HG03097 (cell line): ENCODE measurements at regions not wholly inside any gene's neighbourhood (a gene's known extent, or its start where the extent isn't known, plus 50 kb on each side); places are given as distances from the start of the nearest gene placed in this dataset.

Source experiments
- ATAC-seq: cut with Tn5 transposase; IDR thresholded peaks from one replicate; pipeline ENCODE4 v1.9.1; 2021; ENCODE audit not compliant: unreplicated experiment, low FRiP score

DNA sequence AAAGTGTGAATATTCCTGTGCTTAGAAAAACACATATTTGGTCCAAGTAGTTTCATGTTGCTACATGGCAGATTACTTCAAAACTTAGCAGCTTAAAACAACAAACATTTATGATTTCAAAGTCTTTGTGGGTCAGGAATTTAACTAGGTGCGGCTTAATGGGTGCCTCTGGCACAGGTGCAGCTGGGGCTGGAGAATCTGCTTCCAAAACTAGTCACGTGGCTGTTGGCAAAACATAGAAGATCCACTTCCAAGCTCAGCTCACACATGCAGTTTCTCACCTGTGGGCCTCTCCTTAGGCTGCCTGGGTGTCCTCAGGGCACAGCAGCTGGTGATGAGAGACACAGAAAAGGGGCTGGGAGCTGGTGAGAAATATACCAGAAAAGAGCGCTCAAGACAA lies 263.4 kb downstream of the TTLL7 start:
- ATAC-seq, result no peak

DNA sequence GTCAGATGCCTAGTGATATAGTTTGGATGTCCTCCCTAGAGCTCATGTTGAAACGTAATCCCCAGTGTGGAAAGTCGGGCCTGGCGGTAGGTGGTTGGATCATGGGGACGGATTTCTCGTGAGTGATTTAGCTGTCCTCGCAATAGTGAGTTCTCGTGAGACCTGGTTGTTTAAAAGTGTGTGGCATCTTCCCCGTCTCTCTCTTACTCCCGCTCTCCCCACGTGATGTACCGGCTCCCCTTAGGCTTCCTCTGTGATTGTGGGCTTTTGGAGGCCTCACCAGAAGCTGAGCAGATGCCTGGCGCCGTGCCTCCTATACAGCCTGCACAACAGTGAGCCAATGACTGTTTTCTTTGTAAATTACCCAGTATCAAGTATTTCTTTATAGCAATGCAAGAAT lies 264.5 kb downstream of the TTLL7 start:
- no peak for ATAC-seq

DNA sequence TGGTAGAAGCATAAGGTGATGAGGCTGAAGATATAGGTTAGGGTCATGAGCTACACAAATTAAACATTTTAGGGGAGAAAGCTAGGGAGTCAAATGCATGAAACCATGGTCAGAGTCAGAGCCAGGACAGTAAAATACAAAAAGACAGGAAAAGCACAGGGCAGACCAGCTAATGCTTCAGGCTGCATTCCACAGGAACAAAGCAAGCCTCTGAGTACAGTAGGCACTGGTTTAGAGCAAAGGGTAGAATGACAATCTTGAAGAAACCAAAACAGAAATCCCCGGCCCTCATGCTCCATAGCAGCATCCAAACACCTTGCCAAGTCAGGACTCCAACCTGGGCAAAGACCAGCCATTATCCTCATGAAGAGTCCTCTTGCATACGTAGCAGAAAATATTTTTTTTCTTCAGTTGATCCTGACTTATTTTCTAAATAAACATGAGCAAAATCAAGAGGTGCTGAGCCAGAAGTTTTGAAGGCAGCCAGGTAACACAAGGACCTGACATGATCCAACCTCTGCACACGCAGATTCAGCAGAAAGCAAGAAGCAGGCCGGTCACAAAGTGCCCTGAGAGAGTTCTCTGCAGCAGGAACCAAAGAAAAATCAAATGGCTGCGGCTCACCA lies 273.1 kb downstream of the TTLL7 start:
- no peak for ATAC-seq

DNA sequence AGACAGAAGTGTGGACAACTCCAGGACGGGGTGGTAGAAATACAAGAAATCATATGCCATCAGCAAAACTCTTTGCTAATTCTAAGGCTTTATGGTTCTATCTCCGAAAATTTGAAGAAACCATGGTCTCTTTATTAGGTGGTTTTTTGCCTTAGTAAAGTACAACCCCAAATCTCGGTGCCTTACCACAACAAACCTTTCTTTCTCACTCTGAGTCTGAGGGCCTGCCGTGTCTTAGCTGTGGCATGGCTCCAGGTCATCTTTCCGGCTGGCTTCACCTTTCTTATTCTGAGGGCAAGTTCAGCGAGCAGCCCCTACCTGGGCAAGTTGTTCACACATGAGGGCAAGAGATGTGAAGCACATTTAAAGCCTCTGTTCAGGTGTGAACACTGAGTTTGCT lies 280.6 kb downstream of the TTLL7 start:
- ATAC-seq, result no peak

DNA sequence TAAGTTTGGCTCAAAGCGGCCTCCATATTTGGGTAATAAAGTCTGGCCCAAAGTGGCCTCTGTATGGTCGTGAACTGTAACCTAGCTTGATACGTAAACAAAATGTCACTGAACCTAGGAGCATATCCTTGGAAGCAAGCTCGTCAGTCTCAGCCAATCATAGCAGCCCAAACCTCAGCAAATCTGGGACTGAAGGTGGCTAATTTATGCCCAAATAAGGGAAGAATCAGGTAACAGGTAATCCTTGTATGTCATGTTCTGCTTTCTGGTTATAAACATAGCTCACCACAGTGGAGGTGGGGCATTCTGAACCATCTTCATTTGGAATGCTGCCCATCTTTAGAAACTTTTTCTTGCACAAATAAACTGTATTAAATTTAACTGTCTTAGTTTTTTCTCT lies 281.1 kb downstream of the TTLL7 start:
- ATAC-seq, result no peak

DNA sequence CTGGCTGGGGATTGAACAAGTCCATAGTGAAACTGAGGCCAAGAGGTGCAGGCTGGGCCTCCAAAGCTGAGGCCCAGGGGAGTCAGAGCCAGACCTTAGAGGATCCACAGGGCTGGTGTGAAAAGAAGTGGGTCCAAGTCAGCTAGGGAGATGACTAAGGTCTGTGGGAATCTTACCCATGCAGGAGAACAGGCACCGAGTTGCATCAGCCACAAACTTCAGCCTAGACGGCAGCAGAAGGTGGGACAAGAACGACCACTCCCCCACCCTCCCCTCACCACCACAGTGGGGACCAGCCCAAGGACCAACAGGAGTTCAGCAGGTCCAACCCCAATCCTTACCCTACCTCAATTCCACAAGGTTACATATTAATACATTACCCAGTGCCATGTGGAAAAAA lies 282.3 kb downstream of the TTLL7 start:
- ATAC-seq, result no peak

DNA sequence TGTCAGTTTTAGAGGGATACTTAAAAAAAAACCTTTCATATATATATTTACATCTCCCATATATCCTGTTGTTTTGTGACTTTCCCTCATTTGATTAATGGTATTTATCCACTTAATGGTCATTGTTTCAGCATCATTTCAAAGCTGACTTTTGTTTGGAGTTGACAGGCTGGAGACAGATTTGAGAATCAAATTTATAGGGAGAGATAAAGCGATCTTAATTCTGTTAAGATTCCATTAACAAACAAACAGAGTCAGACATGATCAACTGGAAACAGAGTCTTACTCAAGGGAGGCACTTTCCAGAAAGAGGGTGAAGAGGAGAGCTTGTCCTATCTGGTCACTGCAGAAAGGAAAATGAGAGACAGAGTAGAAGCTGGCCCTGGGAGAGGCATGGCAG lies 283.4 kb downstream of the TTLL7 start:
- no peak for ATAC-seq

DNA sequence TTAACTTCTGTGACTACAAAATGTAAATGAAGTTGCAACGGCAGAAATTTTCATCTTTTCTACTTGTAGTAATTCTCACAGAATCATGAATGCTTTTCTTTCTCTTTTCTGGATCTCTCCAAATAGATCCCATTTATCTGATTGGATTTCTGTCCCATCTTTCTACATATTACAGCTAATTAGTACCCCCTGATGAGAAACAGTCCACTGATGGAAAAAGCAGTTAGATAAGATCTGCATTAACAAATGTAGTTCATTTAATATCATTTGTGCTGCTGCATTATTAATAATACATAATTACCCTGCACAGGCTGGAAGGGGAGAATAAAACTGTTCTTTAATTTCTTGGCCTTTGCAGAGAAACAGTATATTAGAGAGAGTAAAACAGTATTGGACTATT lies 289.3 kb downstream of the TTLL7 start:
- ATAC-seq, result no peak

DNA sequence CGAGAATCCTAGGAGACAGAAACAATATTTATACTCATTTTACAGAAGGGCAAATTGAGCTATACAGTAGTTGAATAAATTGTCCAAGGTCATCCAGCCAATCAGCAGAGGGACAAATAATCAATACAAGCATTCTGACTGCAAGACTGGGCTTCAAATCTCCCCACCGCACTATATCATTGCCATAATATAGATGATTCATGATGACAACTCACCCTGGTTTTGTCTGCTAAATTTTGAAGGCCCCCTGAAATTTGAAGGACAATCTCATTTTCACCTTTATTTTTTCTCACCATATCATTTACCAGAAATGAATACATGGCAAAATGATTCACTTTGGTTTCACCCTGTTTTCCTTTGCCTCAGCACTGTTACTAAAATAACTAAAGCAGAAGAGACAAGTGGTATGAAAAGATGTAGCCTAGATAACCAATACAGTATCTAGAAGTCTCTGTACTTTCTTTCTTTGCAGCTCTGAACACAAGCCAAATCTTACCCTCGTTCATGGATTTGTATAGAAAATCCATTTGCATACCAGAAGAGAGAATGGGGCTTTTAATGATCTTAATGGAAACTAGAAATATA lies 292.5 kb downstream of the TTLL7 start:
- ATAC-seq, result no peak

DNA sequence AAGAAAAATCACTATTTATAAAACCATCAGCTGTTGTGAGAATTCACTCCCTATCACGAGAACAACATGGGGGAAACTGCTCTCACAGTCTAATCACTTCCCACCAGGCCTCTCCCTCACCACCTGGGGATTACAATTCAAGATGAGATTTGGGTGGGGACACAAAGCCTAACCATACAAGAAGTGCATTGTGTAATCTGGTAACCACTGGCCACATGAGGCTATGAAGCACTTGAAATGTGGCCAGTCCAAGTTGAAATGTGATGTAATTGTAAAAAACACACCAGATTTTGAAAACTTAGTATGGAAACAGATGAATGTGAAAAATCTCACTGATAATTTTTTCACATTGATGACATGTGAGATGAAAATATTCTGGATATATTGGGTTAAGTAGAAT lies 293.8 kb downstream of the TTLL7 start:
- ATAC-seq, result no peak

DNA sequence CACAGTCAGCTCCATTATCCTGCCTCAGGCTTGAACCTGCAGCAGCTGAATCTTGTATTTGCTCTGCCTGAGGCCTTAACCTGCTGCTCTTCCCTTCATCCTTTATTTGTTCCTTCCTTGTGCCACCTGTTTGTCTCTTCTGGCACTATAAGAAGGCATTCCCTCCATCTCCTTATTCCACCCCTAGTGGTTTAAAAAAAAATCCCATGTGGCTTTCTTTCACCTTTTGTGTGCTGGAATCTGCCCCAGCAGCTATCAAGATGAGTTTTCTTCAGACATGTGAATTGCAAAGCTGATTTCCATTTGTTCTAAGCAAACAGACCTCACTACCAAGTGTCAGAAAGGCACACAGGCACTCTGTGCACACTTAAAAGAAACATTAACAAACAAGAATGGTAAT lies 294.6 kb downstream of the TTLL7 start:
- ATAC-seq, result no peak

DNA sequence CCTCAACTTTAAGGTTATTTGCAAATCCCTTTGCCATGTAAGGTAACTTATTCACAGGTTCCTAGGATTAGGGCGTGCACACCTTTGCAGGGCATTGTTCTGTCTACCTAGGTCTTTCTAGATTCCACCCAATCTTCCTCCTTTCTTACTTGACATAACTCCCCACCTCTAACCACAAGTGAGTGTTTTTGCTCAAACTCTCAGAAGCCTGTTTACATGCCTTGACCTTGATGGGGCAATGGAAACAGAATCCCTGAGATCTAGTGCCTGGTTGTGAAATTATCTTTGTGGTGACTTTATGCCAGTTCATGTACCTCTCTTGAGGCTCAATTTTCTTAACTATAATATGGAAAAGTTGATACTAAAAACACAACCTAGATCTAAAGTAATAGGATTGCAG lies 296.6 kb downstream of the TTLL7 start:
- no peak for ATAC-seq

DNA sequence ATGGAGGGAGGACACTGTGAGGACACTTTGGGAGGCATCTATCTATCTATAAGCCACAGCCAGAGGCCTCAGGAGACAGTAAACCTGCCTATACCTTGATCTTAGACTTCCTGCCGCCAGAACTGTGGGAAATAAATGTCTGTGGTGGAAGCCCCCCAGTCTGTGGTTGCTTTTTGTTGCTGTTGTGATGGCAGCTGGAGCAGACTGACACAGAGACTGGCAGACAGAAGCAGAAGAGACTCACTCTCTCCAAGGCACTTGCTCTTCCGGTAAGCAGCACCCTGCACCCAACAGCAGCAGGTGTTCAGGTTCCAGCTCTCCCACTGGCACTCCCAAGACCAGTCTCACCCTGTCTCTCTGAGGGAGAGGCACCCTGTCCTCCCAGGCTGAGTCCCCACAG lies 297.6 kb downstream of the TTLL7 start:
- ATAC-seq, result no peak

DNA sequence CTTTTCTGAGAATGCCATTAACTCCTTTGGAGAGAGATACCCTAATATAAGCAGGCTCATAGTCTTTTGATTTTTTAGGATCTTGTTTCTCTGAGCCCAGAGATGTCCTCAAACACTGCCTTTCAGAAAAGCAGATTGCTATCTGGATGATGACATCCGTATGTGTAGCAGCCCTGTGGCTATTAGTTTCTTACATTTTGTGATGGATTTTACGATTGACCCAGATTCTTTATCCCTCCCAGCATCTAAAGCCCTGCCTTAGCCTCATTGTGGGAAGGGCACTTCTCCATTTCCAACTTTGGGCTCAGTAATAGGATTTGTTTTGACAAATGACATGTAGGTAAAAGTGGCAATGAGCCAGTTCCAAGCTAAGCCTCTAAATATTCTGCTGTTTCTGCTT lies 300.3 kb downstream of the TTLL7 start:
- ATAC-seq, result no peak

DNA sequence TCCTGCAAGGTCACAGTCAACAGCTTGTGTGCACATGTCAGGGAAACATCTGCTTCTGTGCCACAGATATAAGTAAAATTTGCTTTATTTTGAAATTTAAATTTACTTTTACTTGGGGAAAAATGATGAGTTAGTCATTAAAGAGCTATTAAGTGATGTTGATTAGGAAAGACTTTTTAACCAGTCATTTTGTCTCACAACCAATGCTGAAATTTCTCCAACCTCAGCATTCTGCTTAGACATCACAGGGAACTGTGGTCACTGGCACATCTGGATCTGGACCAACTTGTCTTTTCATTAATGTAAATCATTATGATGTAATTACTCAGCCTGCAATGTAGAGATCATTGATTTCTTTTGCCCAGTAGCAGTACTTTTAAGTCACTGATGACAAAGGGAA lies 301.0 kb downstream of the TTLL7 start:
- ATAC-seq, result no peak

DNA sequence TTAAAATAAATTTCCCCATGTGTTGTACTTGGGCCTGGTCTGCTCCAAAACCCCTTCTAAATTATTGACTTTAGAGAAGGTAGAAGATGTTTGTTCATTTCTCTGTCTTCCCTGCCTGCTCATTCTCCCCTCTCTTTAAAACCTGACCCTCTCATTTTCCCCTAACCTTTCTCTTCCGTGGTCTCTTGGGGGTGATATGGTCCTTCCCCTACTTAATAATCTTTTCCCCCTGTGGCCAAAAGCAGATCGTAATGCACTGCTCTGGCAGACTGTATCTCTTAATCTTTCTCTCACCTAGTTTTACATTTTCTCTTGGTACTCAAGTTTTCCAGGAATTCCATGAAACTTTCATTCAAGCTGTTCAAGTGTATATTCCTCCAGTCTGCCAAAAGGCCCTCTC lies 301.7 kb downstream of the TTLL7 start:
- no peak for ATAC-seq

DNA sequence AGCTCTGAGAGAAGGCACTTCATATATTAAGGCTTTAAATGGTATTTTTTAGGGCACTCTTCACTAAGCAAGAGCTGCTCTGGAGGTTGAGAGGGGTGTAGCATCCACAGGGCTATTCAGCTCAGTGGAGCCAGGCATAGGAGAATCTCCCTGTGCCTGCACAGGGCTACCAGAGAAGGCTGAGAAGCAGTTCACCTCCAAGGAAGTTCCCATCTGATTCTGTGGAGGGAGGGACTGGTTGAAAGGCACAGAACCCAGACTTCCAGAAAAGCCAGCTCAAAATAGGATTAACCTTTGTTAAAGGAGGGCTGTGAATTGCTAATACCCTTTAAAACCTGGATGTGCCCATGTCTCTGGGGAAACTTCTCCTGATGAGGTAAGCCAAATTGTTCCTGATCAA lies 304.5 kb downstream of the TTLL7 start:
- no peak for ATAC-seq

DNA sequence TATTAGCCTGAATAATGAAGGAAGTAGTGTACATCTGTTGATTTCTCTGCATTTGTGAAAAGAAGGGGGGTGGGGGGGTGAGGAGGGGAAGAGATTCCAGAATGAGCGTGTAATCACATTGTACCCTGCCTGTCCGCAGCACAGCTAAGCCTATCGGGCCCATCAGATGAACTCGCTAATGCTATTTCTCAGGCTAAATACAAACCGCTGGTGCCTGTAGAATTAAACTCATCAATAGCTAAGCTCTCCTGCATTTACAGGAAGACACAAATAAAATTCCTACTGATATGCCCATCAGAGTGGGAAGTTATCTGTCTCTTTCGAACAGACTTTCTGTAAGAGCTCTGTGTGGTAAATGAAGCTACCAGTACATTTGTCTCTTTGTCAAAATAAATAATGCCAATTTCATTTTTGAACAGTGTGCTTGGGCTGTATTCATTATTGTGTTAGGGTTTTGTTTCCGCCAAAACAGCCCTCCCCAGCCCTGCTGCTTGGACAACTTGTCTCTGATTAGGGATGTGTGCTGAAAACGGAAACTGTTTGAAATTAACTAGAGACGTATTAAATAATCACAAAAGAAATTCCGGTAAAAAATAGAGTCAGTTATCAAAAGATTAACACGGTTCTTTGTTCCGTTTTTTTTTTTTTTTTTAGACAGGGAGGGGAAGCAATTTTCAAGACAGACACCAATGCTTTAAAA lies 305.4 kb downstream of the TTLL7 start:
- no peak for ATAC-seq

DNA sequence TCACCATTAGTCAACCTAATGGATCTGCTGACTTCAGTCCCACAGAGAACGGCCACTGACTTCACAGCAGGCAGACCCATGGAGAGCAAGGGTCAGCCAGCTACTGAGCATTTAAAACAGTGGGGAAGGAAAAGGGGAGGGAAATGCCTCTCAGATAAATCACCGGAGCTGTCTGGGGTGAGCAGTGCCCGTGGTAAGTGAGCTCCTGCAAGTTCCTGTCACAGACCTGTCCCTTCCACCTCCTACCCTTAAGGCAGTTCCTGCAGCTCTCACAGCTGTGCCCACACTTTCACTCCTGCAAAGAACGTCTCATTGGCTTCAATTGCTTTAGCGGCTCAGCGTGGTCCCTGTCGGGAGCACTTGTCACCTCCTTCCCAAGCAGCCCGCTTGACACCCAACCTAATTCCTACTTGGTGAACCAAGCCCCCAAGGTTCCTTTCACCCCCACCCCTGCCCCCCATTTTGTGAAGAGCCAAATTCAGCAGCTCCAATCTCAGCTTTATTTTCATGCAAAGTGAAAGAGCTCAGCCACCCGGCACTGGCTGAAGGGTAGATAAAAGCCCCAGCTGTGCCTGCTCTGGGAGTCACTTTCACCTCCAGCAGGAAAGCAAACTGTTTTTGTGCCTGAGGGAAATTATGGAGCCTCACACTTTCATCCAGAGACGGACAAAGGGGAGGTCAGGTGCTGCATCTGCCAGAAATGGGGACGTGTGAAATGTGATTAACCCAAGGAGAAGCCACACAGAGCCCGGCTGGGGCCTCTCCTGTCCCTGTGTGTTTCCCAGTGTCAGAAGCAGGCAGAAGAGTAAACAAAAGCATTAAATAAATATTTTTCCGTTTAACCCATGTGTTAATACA lies 306.2 kb downstream of the TTLL7 start:
- no peak for ATAC-seq

DNA sequence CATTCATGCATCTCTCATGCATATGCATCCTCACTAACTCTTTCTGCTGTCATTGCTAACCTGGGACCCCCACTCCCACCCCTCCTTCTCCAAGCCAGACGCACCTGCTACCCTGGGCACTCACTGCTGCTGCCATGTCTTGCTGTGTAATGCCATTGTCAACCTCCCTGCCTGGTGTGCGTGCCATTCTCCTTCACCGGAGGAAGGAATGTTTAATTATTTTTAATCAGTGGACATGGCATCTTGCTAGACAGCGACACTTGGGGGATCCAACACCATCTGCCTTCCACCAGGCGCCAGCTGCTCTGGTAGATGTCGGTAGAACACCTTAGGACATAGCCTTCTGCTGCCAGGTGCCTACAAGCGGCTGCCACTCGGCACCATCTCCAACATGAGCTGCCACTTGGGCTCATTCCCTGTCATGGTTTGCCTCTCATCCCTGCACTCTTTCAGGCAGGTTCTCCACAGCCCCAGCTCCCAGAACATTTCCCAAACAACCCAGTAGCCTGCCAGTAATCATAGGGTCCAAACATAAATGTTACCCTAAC lies 306.9 kb downstream of the TTLL7 start:
- no peak for ATAC-seq
